Rectal smooth muscle tissue (tissue), 1 donor: ENCODE measurements at regions not wholly inside any gene's neighbourhood (a gene's known extent, or its start where the extent isn't known, plus 50 kb on each side); places are given as distances from the start of the nearest gene placed in this dataset.

ENCODE experiments used
- H3K27ac ChIP-seq: one replicate; pipeline ENCODE4 v1.7.0; 2013; ENCODE audit warnings: low read depth, low read length, inconsistent platforms
- H3K27me3 ChIP-seq: one replicate; pipeline ENCODE4 v1.7.0; 2013; ENCODE audit warnings: low read length; ENCODE audit not compliant: control insufficient read depth, insufficient read depth
- H3K36me3 ChIP-seq: one replicate; pipeline ENCODE4 v1.7.0; 2013; ENCODE audit warnings: low read length; ENCODE audit not compliant: control insufficient read depth, insufficient read depth
- H3K4me1 ChIP-seq: one replicate; pipeline ENCODE4 v1.7.0; 2013; ENCODE audit warnings: low read length; ENCODE audit not compliant: control insufficient read depth, insufficient read depth
- H3K4me3 ChIP-seq: one replicate; pipeline ENCODE4 v1.7.0; 2013; ENCODE audit warnings: low read length
- H3K9ac ChIP-seq: one replicate; pipeline ENCODE4 v1.7.0; 2013; ENCODE audit warnings: low read length

GRCh38 chr9:27717991-27718390 lies 144.7 kb upstream of the C9orf72 start:
- Histone ChIP-seq H3K36me3 (no peaks in the 10 kb centered on the region), H3K4me1 (no peaks in the 10 kb centered on the region), H3K27ac (no peak overlapping the region), H3K9ac (no peak overlapping the region), H3K27me3 (no peaks in the 10 kb centered on the region), H3K4me3 (no peak overlapping the region)

DNA sequence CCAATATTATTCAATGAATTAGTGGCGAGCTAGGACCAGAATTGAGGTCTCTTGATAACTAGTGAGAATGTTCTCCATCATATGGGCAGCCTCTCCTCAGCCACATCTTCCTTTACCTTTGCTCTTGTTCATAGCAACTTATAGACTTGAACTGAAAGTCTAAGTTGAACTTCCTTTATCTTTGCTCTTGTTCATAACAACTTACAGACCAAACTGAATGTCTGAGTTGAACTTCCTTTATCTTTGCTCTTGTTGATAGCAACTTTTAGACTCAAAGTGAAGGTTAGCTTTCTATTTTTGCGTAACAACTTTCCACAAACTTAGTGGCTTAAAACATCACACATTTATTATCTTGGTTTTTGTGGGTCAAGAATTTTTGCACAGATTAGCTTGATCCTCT lies 146.4 kb upstream of the C9orf72 start:
- H3K27ac ChIP-seq, result no peak overlapping the region
- H3K9ac ChIP-seq, result no peak overlapping the region
- H3K36me3 ChIP-seq, result no peaks in the 10 kb centered on the region
- no peaks in the 10 kb centered on the region for H3K4me1 ChIP-seq
- no peak overlapping the region for H3K4me3 ChIP-seq
- no peaks in the 10 kb centered on the region for H3K27me3 ChIP-seq

DNA sequence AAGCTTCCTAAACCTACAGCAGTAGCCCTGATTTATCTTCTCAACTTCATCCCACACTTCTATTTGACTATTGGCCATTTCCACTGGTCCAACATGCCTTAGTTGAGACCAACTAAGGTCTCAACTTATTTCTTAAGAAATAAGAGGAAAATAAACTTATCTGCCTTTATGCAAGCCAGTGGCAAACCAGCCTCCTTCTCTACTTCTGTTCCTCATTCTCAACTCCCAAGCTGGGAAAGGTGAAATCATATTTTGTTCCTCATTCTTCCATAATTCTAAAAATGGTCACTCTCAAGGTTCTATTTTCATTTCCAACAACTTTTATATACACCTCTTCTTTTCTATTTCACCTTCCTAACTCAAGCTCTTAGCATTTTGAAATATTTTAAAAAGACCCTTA lies 149.6 kb upstream of the C9orf72 start:
- no peak overlapping the region for H3K9ac ChIP-seq
- H3K27ac ChIP-seq, result no peak overlapping the region
- no peaks in the 10 kb centered on the region for H3K36me3 ChIP-seq

DNA sequence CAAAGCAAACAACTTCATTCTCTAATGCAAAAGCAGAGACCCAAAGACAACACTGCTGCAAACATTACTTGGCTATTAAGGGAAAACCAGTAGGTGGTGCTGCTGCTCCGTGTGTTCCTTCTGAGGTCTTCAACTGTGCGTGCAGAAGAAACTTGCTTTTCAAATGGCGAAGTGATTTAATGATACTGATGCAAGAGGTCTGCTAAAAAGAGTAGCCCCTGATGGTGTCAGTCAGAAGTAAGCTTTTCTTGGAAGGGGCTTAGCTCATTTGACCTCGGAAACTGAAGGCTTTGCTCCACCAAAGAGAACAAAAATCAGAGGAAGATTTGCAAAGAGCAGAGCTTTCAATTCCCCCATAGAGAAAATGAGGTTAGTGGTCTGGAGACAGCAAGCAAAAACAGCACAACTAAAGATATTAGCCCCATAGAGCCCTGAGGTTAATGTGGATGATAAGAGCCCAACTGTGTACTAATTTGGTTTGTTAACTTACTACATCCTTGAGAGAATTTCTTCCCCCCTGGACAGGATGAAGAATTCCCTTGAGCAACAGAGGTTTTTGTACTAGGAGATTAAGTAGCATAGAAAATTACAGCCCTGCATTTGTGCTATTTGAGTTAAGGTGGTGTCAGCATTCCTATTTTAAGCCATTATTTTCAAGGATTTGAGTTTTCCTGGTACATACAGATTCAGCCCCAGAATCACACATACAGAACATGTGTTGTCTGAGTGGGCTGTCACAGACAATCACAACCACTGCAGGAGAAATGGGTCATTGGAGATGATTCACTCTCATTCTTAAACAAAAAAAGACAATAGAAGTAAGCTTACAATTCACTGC lies 153.2 kb upstream of the C9orf72 start:
- H3K27me3 ChIP-seq, result no peaks in the 10 kb centered on the region
- H3K4me1 ChIP-seq, result no peaks in the 10 kb centered on the region
- H3K9ac ChIP-seq, result no peak overlapping the region
- H3K36me3 ChIP-seq, result no peaks in the 10 kb centered on the region
- no peak overlapping the region for H3K27ac ChIP-seq
- H3K4me3 ChIP-seq, result no peak overlapping the region

More for the DNA sequence above, 149.6 kb upstream of the C9orf72 start:
- no peak overlapping the region for H3K4me3 ChIP-seq
- no peaks in the 10 kb centered on the region for H3K27me3 ChIP-seq
- no peaks in the 10 kb centered on the region for H3K4me1 ChIP-seq

DNA sequence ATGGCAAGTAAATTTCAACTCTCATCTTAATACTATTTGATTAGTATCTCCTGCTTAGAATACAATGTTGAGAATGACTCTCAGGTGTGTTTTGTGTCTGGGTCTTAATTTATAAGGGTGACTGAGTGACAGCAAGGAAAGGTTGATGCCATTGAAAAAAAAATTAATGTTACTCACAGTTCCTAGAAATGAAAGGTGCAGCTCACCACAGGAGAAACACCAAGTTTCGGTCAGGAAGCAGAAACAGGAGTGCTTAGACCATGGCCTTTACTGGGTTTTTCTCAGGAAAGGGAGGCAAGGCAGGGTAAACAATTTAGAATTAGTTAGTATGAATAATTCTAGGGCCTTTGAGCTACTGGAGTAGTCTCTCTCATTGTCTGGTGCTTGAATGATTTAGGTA lies 159.2 kb upstream of the C9orf72 start:
- H3K27ac ChIP-seq, result no peak overlapping the region
- no peaks in the 10 kb centered on the region for H3K4me1 ChIP-seq
- H3K4me3 ChIP-seq, result no peak overlapping the region
- H3K9ac ChIP-seq, result no peak overlapping the region
- H3K27me3 ChIP-seq, result no peaks in the 10 kb centered on the region
- H3K36me3 ChIP-seq, result no peaks in the 10 kb centered on the region

DNA sequence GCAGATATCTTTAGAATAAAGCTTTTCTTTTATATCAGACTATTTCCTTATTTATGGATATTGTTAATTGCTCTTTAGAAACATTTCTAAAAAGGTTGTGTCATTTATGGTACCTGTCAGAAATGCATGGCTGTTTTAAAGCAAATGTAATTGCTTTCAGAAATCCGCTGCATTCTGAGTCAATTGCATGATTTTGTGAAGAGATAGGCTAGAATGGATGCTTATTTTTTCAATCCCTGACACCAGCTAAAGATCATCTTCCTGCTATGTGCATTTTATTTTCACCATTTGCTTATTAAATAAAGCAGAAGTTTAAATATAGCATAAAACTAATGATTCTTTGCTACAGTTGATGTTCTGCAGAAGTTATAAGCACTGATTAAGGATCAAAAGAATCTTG lies 170.2 kb upstream of the C9orf72 start:
- Histone ChIP-seq H3K4me3 (no peak overlapping the region), H3K4me1 (no peaks in the 10 kb centered on the region), H3K27ac (no peak overlapping the region), H3K27me3 (no peaks in the 10 kb centered on the region), H3K36me3 (no peaks in the 10 kb centered on the region), H3K9ac (no peak overlapping the region)

GRCh38 chr9:27747450-27747849 lies 174.2 kb upstream of the C9orf72 start:
- Histone ChIP-seq H3K4me3 (no peak overlapping the region), H3K27me3 (no peaks in the 10 kb centered on the region), H3K9ac (no peak overlapping the region), H3K27ac (no peak overlapping the region), H3K4me1 (no peaks in the 10 kb centered on the region), H3K36me3 (no peaks in the 10 kb centered on the region)

- Histone ChIP-seq H3K27me3 (no peaks in the 10 kb centered on the region), H3K4me1 (no peaks in the 10 kb centered on the region), H3K36me3 (no peaks in the 10 kb centered on the region)
Measured at GRCh38 chr9:27749838-27750237, 176.6 kb upstream of the C9orf72 start.

GRCh38 chr9:27750566-27750965 lies 177.3 kb upstream of the C9orf72 start:
- H3K9ac ChIP-seq, result no peak overlapping the region
- no peaks in the 10 kb centered on the region for H3K4me1 ChIP-seq
- no peak overlapping the region for H3K4me3 ChIP-seq
- no peaks in the 10 kb centered on the region for H3K36me3 ChIP-seq
- no peak overlapping the region for H3K27ac ChIP-seq
- no peaks in the 10 kb centered on the region for H3K27me3 ChIP-seq

More at GRCh38 chr9:27749838-27750237, 176.6 kb upstream of the C9orf72 start:
- H3K4me3 ChIP-seq, result no peak overlapping the region
- no peak overlapping the region for H3K27ac ChIP-seq
- no peak overlapping the region for H3K9ac ChIP-seq

- H3K9ac ChIP-seq, result no peak overlapping the region
- H3K36me3 ChIP-seq, result no peaks in the 10 kb centered on the region
- H3K4me1 ChIP-seq, result no peaks in the 10 kb centered on the region
- no peaks in the 10 kb centered on the region for H3K27me3 ChIP-seq
- H3K27ac ChIP-seq, result no peak overlapping the region
- H3K4me3 ChIP-seq, result no peak overlapping the region
Measured at GRCh38 chr9:27752069-27752468, 178.8 kb upstream of the C9orf72 start.

DNA sequence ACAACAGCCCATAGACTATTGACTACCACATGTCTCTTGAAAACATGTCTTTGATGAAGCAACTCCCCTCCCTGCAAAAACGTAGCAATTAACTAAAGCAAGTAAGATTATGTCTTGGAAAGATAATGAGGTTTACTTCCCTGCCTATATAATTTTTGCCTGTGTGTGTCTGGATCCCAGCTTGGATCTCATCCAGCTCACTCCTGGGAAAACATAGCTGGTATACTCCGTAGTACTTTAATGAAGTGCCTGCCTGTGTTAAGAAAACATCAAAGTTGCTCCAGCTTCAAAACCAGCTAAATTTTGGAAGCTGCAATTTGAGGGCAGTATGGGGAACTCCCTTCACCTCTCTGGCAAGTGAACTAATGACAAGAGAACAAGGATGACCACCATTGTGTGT lies 182.6 kb upstream of the C9orf72 start:
- H3K9ac ChIP-seq, result no peak overlapping the region
- H3K36me3 ChIP-seq, result no peaks in the 10 kb centered on the region
- H3K4me3 ChIP-seq, result no peak overlapping the region
- H3K27me3 ChIP-seq, result no peaks in the 10 kb centered on the region
- no peak overlapping the region for H3K27ac ChIP-seq
- H3K4me1 ChIP-seq, result no peaks in the 10 kb centered on the region

DNA sequence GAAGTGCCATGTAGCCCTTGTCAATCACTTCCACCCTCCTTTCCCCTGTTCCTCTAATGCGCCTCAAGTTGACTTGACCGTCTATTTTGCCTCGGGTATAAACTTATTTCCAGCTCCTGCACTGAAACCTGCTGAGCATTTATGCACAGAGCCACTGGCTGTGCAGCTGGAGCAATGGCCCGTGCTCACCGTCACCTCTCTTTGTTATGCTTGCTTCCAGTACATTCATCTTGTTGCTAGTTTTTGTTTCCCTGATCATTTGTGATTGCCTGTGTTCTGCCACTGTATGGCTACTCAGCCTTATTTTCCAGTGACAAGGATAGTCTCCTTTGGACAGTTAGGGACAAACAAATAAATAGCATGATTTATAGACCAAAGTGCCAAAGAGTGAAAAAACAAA lies 183.1 kb upstream of the C9orf72 start:
- Histone ChIP-seq H3K4me1 (no peaks in the 10 kb centered on the region), H3K27me3 (no peaks in the 10 kb centered on the region), H3K36me3 (no peaks in the 10 kb centered on the region), H3K4me3 (no peak overlapping the region), H3K27ac (no peak overlapping the region), H3K9ac (no peak overlapping the region)

DNA sequence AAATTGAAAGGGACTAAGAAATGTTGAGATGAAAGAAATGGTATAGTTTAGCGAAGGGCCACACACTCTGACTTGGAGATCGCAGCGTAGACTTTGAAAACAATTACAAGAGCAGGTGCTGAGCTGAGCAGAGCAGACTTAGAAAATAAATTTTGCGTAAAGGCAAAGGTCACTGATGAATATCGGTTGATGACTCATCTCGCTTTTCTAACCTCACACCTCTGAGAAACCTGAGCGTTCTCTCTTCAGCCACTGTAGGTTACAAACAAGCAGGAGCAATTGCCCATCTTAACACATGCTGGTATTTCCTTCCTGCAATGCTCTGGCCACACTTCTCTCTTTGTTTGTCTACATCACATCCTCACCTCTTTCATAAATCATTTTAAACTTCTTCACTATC lies 190.6 kb upstream of the C9orf72 start:
- no peaks in the 10 kb centered on the region for H3K27me3 ChIP-seq
- H3K36me3 ChIP-seq, result no peaks in the 10 kb centered on the region
- H3K4me3 ChIP-seq, result no peak overlapping the region
- no peak overlapping the region for H3K27ac ChIP-seq
- H3K9ac ChIP-seq, result no peak overlapping the region
- no peaks in the 10 kb centered on the region for H3K4me1 ChIP-seq
